K562 (cell line): ENCODE measurements at regions not wholly inside any gene's neighbourhood (a gene's known extent, or its start where the extent isn't known, plus 50 kb on each side); places are given as distances from the start of the nearest gene placed in this dataset.

Source experiments
- ATAC-seq: fragments of 200-7000 bp; cut with Tn5 transposase; 3 replicates; pipeline ENCODE4 v1.9.1; 2020; ENCODE audit warnings: moderate library complexity
- BruUV-seq: library from RNA; stranded (reverse); fragments of 400-500 nt; replicated peaks from 2 replicates; lab custom pipeline; 2021; lab: Mats Ljungman, UMichigan
- CTCF ChIA-PET: fragments of 300-600 bp; formaldehyde crosslinking; extraction: SDS; loops from one replicate; lab custom pipeline; 2021; ENCODE audit warnings: low intra/inter-chr PET ratio; lab: Yijun Ruan, JAX
- POLR2A ChIA-PET: fragments of 300-600, 350-650 bp; sonication (Branson Sonifier 250); formaldehyde crosslinking; extraction: SDS; loops from one replicate; lab custom pipeline; 2021; ENCODE audit warnings: antibody characterized with exemption, inconsistent platforms; lab: Yijun Ruan, JAX
- DNase-seq, 4 experiments: peaks; one replicate each; pipeline versions ENCODE4 v3.0.0 to v3.0.0-alpha.2; 2011 to 2018; ENCODE audit warnings: low spot score in 3 of 4, mixed read lengths in 3 of 4; ENCODE audit errors: extremely low read depth in 1 of 4
- FAIRE-seq: peaks from 2 replicates; lab custom pipeline; 2011; peaks lifted over from hg19 to GRCh38; lab: Jason Lieb, UNC
- H2AFZ ChIP-seq: 2 replicates; pipeline ENCODE4 v1.6.0; 2011; ENCODE audit warnings: low read depth, low read length, control low read depth, inconsistent platforms
- H3K27ac ChIP-seq: fragments of 200-600 bp; 3 replicates; pipeline ENCODE4 v1.8.0; 2011; ENCODE audit warnings: low read depth, mild to moderate bottlenecking, control low read depth, inconsistent platforms, low read length, moderate library complexity, mixed read lengths; ENCODE audit errors: extremely low read depth
- H3K27me3 ChIP-seq, 2 experiments: fragments of 300-600 bp in 1 of 2; 2 replicates in 1 of 2; 3 replicates in 1 of 2; pipeline versions ENCODE4 v1.6.0 to v1.8.0; 2011; ENCODE audit warnings: inconsistent platforms in 2 of 2, low read length in 2 of 2, mild to moderate bottlenecking in 1 of 2, mixed read lengths in 1 of 2, moderate library complexity in 1 of 2; ENCODE audit not compliant: control insufficient read depth in 2 of 2, insufficient read depth in 2 of 2
- H3K36me3 ChIP-seq: fragments of 300-600 bp; 3 replicates; pipeline ENCODE4 v1.8.0; 2011; ENCODE audit warnings: mild to moderate bottlenecking, low read length, inconsistent platforms; ENCODE audit not compliant: control insufficient read depth, insufficient read depth
- H3K4me1 ChIP-seq, 2 experiments: fragments of 200-600 bp in 1 of 2; replicated peaks in 1 of 2; 2 replicates in 1 of 2; 3 replicates in 1 of 2; pipeline versions ENCODE4 v1.5.1 to v1.8.0; 2011; ENCODE audit warnings: inconsistent platforms in 2 of 2, low read length in 2 of 2, mild to moderate bottlenecking in 1 of 2, mixed read lengths in 1 of 2, moderate library complexity in 1 of 2; ENCODE audit not compliant: control insufficient read depth in 2 of 2, insufficient read depth in 2 of 2
- H3K4me2 ChIP-seq: 2 replicates; pipeline ENCODE4 v1.6.1; 2011; ENCODE audit warnings: low read length, control low read depth, inconsistent platforms, mixed read lengths; ENCODE audit not compliant: insufficient read depth
- H3K4me3 ChIP-seq: fragments of 200-600 bp; sonication (generic), shearing (Covaris generic); 2 replicates; pipeline ENCODE4 v1.5.1; 2016; ENCODE audit warnings: control low read depth, inconsistent platforms
- H3K79me2 ChIP-seq: fragments of 200-600 bp; 3 replicates; pipeline ENCODE4 v1.8.0; 2011; ENCODE audit warnings: low read length, inconsistent platforms; ENCODE audit not compliant: control insufficient read depth, insufficient read depth
- H3K9ac ChIP-seq, 2 experiments: 2 replicates each; pipeline versions ENCODE4 v1.6.0 to v1.6.1; 2011; ENCODE audit warnings: low read depth in 2 of 2, low read length in 2 of 2, control low read depth in 1 of 2, inconsistent platforms in 1 of 2, mild to moderate bottlenecking in 1 of 2, mixed read lengths in 1 of 2; ENCODE audit not compliant: insufficient read depth in 1 of 2
- H3K9me1 ChIP-seq: one replicate; pipeline ENCODE4 v1.6.0; 2011; ENCODE audit warnings: inconsistent platforms, mild to moderate bottlenecking, low read length, moderate library complexity; ENCODE audit not compliant: control insufficient read depth, insufficient read depth
- H3K9me3 ChIP-seq: replicated peaks from 2 replicates; pipeline ENCODE4 v1.5.1; 2011; ENCODE audit warnings: low read depth, low read length, inconsistent platforms; ENCODE audit not compliant: control insufficient read depth, insufficient read depth
- H4K20me1 ChIP-seq: replicated peaks from 2 replicates; pipeline ENCODE4 v1.6.1; 2011; ENCODE audit warnings: low read length, inconsistent platforms, mixed read lengths; ENCODE audit not compliant: control insufficient read depth, insufficient read depth
- E4F1 ChIP-seq: fragments of 250-450 bp; sonication (Bioruptor Pico); IDR thresholded peaks from 2 replicates; pipeline ENCODE4 v1.5.0; 2021; ENCODE audit warnings: mild to moderate bottlenecking, borderline replicate concordance
- FOS ChIP-seq: IDR thresholded peaks from 3 replicates; pipeline ENCODE4 v1.6.1; 2011; ENCODE audit not compliant: insufficient read length; ENCODE audit errors: extremely low read depth
- HDAC6 ChIP-seq: IDR thresholded peaks from 2 replicates; pipeline ENCODE4 v1.6.1; 2012; ENCODE audit warnings: low read depth, mild to moderate bottlenecking, control low read depth, inconsistent platforms, low read length, moderate library complexity
- HLTF ChIP-seq: fragments of 450-650 bp; IDR thresholded peaks from 2 replicates; pipeline ENCODE4 v1.6.1; 2016
- NBN ChIP-seq: fragments of 450-650 bp; IDR thresholded peaks from 2 replicates; pipeline ENCODE4 v1.6.1; 2016; ENCODE audit warnings: low read depth, mild to moderate bottlenecking
- NCOA6 ChIP-seq: fragments of 450-650 bp; IDR thresholded peaks from 2 replicates; pipeline ENCODE4 v1.6.1; 2017; ENCODE audit warnings: mild to moderate bottlenecking
- PRMT5 ChIP-seq: sonication (generic); formaldehyde crosslinking; IDR thresholded peaks from 2 replicates; pipeline ENCODE4 v1.5.0; 2020; ENCODE audit warnings: missing genetic modification reagents
- RHOXF2B ChIP-seq: fragments of 250-450 bp; sonication (Bioruptor Pico); conservative IDR thresholded peaks from 2 replicates; pipeline ENCODE4 v1.5.1; 2021
- ZBTB11 ChIP-seq, 3 experiments: fragments of 200-800 bp in 1 of 3; fragments of 250-450 bp in 1 of 3; fragments of 450-650 bp in 1 of 3; sonication (Bioruptor Pico) in 1 of 3; sonication (Bioruptor generic) in 1 of 3; formaldehyde crosslinking in 1 of 3; IDR thresholded peaks; 2 replicates each; pipeline versions ENCODE4 v1.6.1 to v1.8.0; 2016 to 2022; ENCODE audit warnings: mild to moderate bottlenecking in 2 of 3, missing genetic modification characterization in 2 of 3, missing compliant biosample characterization in 1 of 3, moderate library complexity in 1 of 3
- ZC3H4 ChIP-seq: sonication (generic); formaldehyde crosslinking; IDR thresholded peaks from 2 replicates; pipeline ENCODE4 v1.9.0; 2021; ENCODE audit warnings: missing genetic modification reagents, borderline replicate concordance
- ZNF224 ChIP-seq: sonication (generic); formaldehyde crosslinking; IDR thresholded peaks from 2 replicates; pipeline ENCODE4 v1.8.0; 2022; ENCODE audit warnings: mild to moderate bottlenecking, missing genetic modification reagents
- ZNF444 ChIP-seq: fragments of 250-450 bp; sonication (Bioruptor Pico); IDR thresholded peaks from 2 replicates; pipeline ENCODE4 v1.4.0; 2020; ENCODE audit warnings: mild to moderate bottlenecking, moderate library complexity
- ZNF512 ChIP-seq: IDR thresholded peaks from 2 replicates; pipeline ENCODE4 v1.6.1; 2016; ENCODE audit warnings: missing genetic modification characterization, missing compliant biosample characterization
- ZNF639 ChIP-seq, 2 experiments: fragments of 200-800 bp in 1 of 2; sonication (Bioruptor generic) in 1 of 2; sonication (generic) in 1 of 2; formaldehyde crosslinking in 1 of 2; IDR thresholded peaks in 1 of 2; conservative IDR thresholded peaks in 1 of 2; 2 replicates each; pipeline versions ENCODE4 v1.5.0 to v1.6.1; 2016 to 2020; ENCODE audit warnings: missing compliant biosample characterization in 1 of 2, missing genetic modification characterization in 1 of 2, missing genetic modification reagents in 1 of 2
- WGBS: fragments of 100-300 bp; shearing (Covaris generic); methylation state at CpG from one replicate; pipeline ENCODE4 v1.1.6; 2016; ENCODE audit warnings: low coverage, mixed read lengths; ENCODE audit not compliant: insufficient coverage; ENCODE audit errors: missing lambda C conversion rate; 5-methylcytosine and 5-hydroxymethylcytosine counted together
- in situ Hi-C: fragments of 300-500 bp; cut with MboI; formaldehyde crosslinking; loops from 4 replicates; pipeline ENCODE4 v1.15.0; 2018; ENCODE audit warnings: inconsistent platforms, mixed read lengths
- intact Hi-C: fragments of 100-400 bp; cut with micrococcal nuclease; formaldehyde crosslinking; loops from 2 replicates; pipeline ENCODE4 v1.14.2; 2022

GRCh38 chr4:66123831-66124413, 453.6 kb upstream of the EPHA5 start:
- no peak overlapping the region for H2AFZ ChIP-seq
- DNase-seq (no peak), FAIRE-seq (no peak), ATAC-seq (no peak)
- no peak overlapping the region for H3K4me3 ChIP-seq
- BruUV-seq: no TSS peak
- CTCF ChIA-PET: no interaction called here
- H3K4me2 ChIP-seq: no peak overlapping the region
- in situ Hi-C loops (no loop called here), intact Hi-C loops (no loop called here)
- H3K9me1 ChIP-seq: no peaks in the 10 kb centered on the region
- no peaks in the 10 kb centered on the region for H4K20me1 ChIP-seq
- H3K4me1 ChIP-seq: no peaks in the 10 kb centered on the region
- H3K36me3 ChIP-seq: no peaks in the 10 kb centered on the region
- H3K27ac ChIP-seq: no peak overlapping the region
- H3K27me3 ChIP-seq: no peaks in the 10 kb centered on the region
- H3K79me2 ChIP-seq: no peaks in the 10 kb centered on the region
- WGBS: 0% methylated on average over 1 of the region's 1 CpG
- POLR2A ChIA-PET: no interaction called here
- no peaks in the 10 kb centered on the region for H3K9me3 ChIP-seq
- no peak overlapping the region for H3K9ac ChIP-seq
- TF ChIP-seq PRMT5 (CRISPR knock-in tag) (no peak), ZNF512 (no peak), ZNF224 (no peak), ZC3H4 (no peak), ZNF639 (CRISPR knock-in tag; conservative IDR thresholded peaks at IDR 0.05 in 1 of 2, IDR thresholded peaks at IDR 0.05 in 1 of 2) (no peak), RHOXF2B (no peak), HLTF (no peak), ZBTB11 (CRISPR knock-in tag; IDR thresholded peaks at IDR 0.05) (no peak), HDAC6 (no peak), FOS (no peak), E4F1 (CRISPR knock-in tag) (no peak), NCOA6 (no peak), ZNF444 (no peak), NBN (no peak)
